ENCODE measurements at regions not wholly inside any gene's neighbourhood (a gene's known extent, or its start where the extent isn't known, plus 50 kb on each side); places are given as distances from the start of the nearest gene placed in this dataset.

DNA sequence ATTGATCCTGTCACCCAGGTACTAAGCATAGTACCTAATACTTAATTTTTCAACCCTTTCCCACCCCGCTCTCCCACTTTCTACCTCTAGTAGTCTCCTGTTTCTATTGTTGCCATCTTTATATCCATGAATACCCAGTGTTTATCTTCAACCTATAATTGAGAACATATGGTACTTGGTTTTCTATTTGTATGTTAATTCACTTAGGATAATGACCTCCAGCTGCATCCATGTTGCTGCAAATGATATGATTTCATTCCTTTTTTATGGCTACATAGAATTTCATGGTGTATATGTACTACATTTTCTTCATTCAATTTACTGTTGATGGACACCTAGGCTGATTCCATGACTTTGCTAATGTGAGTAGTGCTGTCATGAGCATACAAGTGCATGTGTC lies 547.3 kb upstream of the NOVA1 start:
- in situ Hi-C loops (cut with MboI; ENCODE audit: low sequenced_read_pairs): no loop called here
- no TSS peak for BruUV-seq (replicated peaks)

More for the DNA sequence above, 547.3 kb upstream of the NOVA1 start:
- WGBS, 2 experiments (ENCODE audit: extremely low coverage in 2 of 2, insufficient read length in 1 of 2): no CpG with 5 or more reads among the region's 1 CpG
- Histone ChIP-seq H2AFZ (replicated peaks; ENCODE audit: low read length, poor library complexity) (no peak overlapping the region), H4K20me1 (ENCODE audit: insufficient read depth, low read length) (no peaks in the 10 kb centered on the region), H3K4ac (ENCODE audit: low read depth, low read length) (no peak overlapping the region), H4K5ac (ENCODE audit: low read depth, low read length) (no peak overlapping the region), H3K56ac (ENCODE audit: extremely low read depth, insufficient read depth, low read length) (no peak overlapping the region), H3K14ac (replicated peaks; ENCODE audit: low read depth, low read length) (no peak overlapping the region), H3K18ac (ENCODE audit: low read depth, low read length) (no peak overlapping the region), H2AK5ac (ENCODE audit: low read depth, low read length) (no peak overlapping the region), H3K4me2 (ENCODE audit: low read depth, low read length) (no peak overlapping the region), H3K9me1 (ENCODE audit: insufficient read depth, low read length) (no peaks in the 10 kb centered on the region), H4K8ac (ENCODE audit: low read depth in 2 of 2, low read length in 2 of 2) (no peak overlapping the region), H3K36me3 (ENCODE audit: control insufficient read depth, insufficient read depth, low read length) (no peaks in the 10 kb centered on the region), H3K79me1 (ENCODE audit: low read depth in 1 of 2, low read length in 2 of 2) (no peaks in the 10 kb centered on the region), H3K4me3 (ENCODE audit: insufficient read depth, low read depth, low read length) (no peak overlapping the region), H3K4me1 (ENCODE audit: control insufficient read depth, insufficient read depth, low read length) (no peaks in the 10 kb centered on the region), H4K91ac (ENCODE audit: insufficient read depth, low read depth, low read length) (no peak overlapping the region), H2AK9ac (replicated peaks; ENCODE audit: low read depth, low read length, poor library complexity) (no peak overlapping the region), H2BK120ac (ENCODE audit: low read depth, low read length) (no peak overlapping the region), H3K27ac (ENCODE audit: insufficient read depth, low read length) (no peak overlapping the region), H3K23ac (ENCODE audit: low read depth, low read length) (no peak overlapping the region), H2BK15ac (ENCODE audit: low read depth, low read length) (no peak overlapping the region), H3K9ac (ENCODE audit: low read depth, low read length) (no peak overlapping the region), H2BK5ac (ENCODE audit: low read depth, low read length, poor library complexity, severe bottlenecking) (no peak overlapping the region), H2BK20ac (ENCODE audit: low read depth, low read length) (no peak overlapping the region), H3K27me3 (ENCODE audit: control insufficient read depth, insufficient read depth, low read length) (no peaks in the 10 kb centered on the region), H3K9me3 (ENCODE audit: control insufficient read depth, insufficient read depth, low read length) (no peaks in the 10 kb centered on the region)
- intact Hi-C loops (cut with micrococcal nuclease) (no loop called here), dilution Hi-C loops (cut with HindIII; ENCODE audit: low sequenced_read_pairs, unreplicated experiment) (no loop called here)
- ChIA-PET CTCF (no interaction called here), POLR2A (ENCODE audit: unreplicated experiment) (no interaction called here)
- TF ChIP-seq RAD21 (IDR thresholded peaks at IDR 0.05; ENCODE audit: low read length): no peak
- TF ChIP-seq POLR2A (IDR thresholded peaks at IDR 0.05; ENCODE audit: low read depth, low read length): no peak
- no peak for TF ChIP-seq NFE2L2 (IDR thresholded peaks at IDR 0.05; ENCODE audit: low read depth, low read length)
- no peak for TF ChIP-seq RFX5 (IDR thresholded peaks at IDR 0.05; ENCODE audit: low read depth, low read length)
- TF ChIP-seq CEBPB (IDR thresholded peaks at IDR 0.05; ENCODE audit: low read depth, low read length): no peak
- no peak for TF ChIP-seq FOS (IDR thresholded peaks at IDR 0.05; ENCODE audit: low read depth, low read length)
- no peak for TF ChIP-seq SMC3 (IDR thresholded peaks at IDR 0.05; ENCODE audit: low read depth, low read length)
- ATAC-seq (ENCODE audit: low read depth) (no peak), DNase-seq (no peak)

Measured in IMR-90 (cell line).